Heart right ventricle (tissue), 16 donors: ENCODE measurements at regions not wholly inside any gene's neighbourhood (a gene's known extent, or its start where the extent isn't known, plus 50 kb on each side); places are given as distances from the start of the nearest gene placed in this dataset.

Experiments
- ATAC-seq, 8 donors: fragments of 200-7000 bp; cut with Tn5 transposase; one replicate each; pipeline ENCODE4 v1.9.1; 2020; ENCODE audit warnings: mild to moderate bottlenecking in 8 of 8, moderate library complexity in 8 of 8, moderate number of reproducible peaks in 1 of 8
- DNase-seq, 2 donors: peaks; one replicate each; pipeline ENCODE4 v3.0.0-alpha.2; 2020
- H3K27ac ChIP-seq, 10 donors: fragments of 200-600 bp; sonication (generic) in 2 of 10; one replicate each; pipeline versions ENCODE4 v1.5.0 to v1.8.0; 2020 to 2022; ENCODE audit warnings: mild to moderate bottlenecking in 3 of 10
- H3K27me3 ChIP-seq, 7 donors: fragments of 200-600 bp; one replicate each; pipeline ENCODE4 v1.8.0; 2021 to 2022; ENCODE audit warnings: mild to moderate bottlenecking in 2 of 7
- H3K36me3 ChIP-seq, 9 donors: fragments of 200-600 bp; sonication (generic) in 1 of 9; one replicate each; pipeline versions ENCODE4 v1.5.0 to v1.8.0; 2020 to 2022; ENCODE audit warnings: mild to moderate bottlenecking in 2 of 9
- H3K4me1 ChIP-seq, 9 donors: fragments of 200-600 bp; sonication (generic) in 1 of 9; one replicate each; pipeline versions ENCODE4 v1.5.0 to v1.8.0; 2020 to 2022; ENCODE audit warnings: mild to moderate bottlenecking in 4 of 9
- H3K4me3 ChIP-seq, 10 donors: fragments of 200-600 bp; sonication (generic) in 2 of 10; one replicate each; pipeline versions ENCODE4 v1.5.0 to v1.8.0; 2020 to 2022; ENCODE audit warnings: mild to moderate bottlenecking in 7 of 10, moderate library complexity in 2 of 10
- H3K9me3 ChIP-seq, 11 donors: fragments of 200-600 bp in 10 of 11; sonication (generic) in 2 of 11; one replicate each; pipeline versions ENCODE4 v1.5.0 to v1.8.0; 2013 to 2022; ENCODE audit warnings: mild to moderate bottlenecking in 2 of 11, control low read depth in 1 of 11, moderate library complexity in 1 of 11
- CTCF ChIP-seq, 9 donors: fragments of 200-600 bp; sonication (generic) in 2 of 9; IDR thresholded peaks; one replicate each; pipeline versions ENCODE4 v1.5.0 to v1.8.0; 2021 to 2022; ENCODE audit warnings: antibody characterized with exemption in 9 of 9, mild to moderate bottlenecking in 5 of 9, moderate library complexity in 1 of 9
- WGBS, 2 donors: extraction: QIAGEN DNeasy Blood & Tissue Kit; methylation state at CpG; one replicate each; pipeline ENCODE4 v1.1.7; 2013; ENCODE audit warnings: inconsistent platforms in 1 of 2; 5-methylcytosine and 5-hydroxymethylcytosine counted together
- intact Hi-C, 10 donors: fragments of 100-400 bp; cut with DNase I; formaldehyde crosslinking; loops; one replicate each; pipeline versions ENCODE4 v1.11.1 to v1.14.2; 2022
- donor health status: Arrhythmogenic right ventricular cardiomyopathy.
- donor health status: ischemic (EF 13 %, LVEDD 7.1; RV severe dilation, severe dysfunction).
- donor health status: healthy with polysubstance abuse.
- donor health status: DM: no; HTN: yes; CAD: no.
- donor health status: DM: no; HTN: no; CAD: no.
- donor health status: ischemic (EF 25% LVEDD 6.9; RV normal size, moderate dysfunction).
- donor health status: ischemic (EF 25% LVEDD 5.7; RV mildly dilated, moderate dysfunction).
- donor health status: healthy.
- donor health status: DM: yes; HTN: yes; CAD: no.
- donor health status: Ischemic cardiomyopathy.
- donor health status: ischemic (EF 35%, LVEDD 5.7; RV mildly dilated, moderate dysfunction).
- donor health status: nonischemic (EF 11% LVEDD 7.7; RV severe dilation, severe dysfunction).
- donor health status: DM: yes; HTN: yes; CAD: no.
- donor health status: PGD.
- donor health status: ischemic (EF 29% LVEDD 5.4; RV normal size, mild dysfunction).
- donor health status: nonischemic (EF 23%, LVEDD 6.1; RV moderate dilation, normal function).

- intact Hi-C loops = no loop called here
- Histone ChIP-seq H3K36me3 (no peaks in the 10 kb centered on the region), H3K27me3 (peaks cover 0 to 56% (median 17%) of the 10 kb centered on the region in 7 donors), H3K4me1 (no peaks in the 10 kb centered on the region), H3K9me3 (no peaks in the 10 kb centered on the region), H3K27ac (no peak overlapping the region), H3K4me3 (no peak overlapping the region)
- WGBS, 2 donors = 88 to 93% methylated on average over 10 of the region's 10 CpGs
- ATAC-seq (no peak), DNase-seq (no peak)
- no peak for TF ChIP-seq CTCF (IDR thresholded peaks at IDR 0.05)
These were observed 167.8 kb downstream of the RBFOX3 start for GRCh38 chr17:79443026-79443425.

- no peaks in the 10 kb centered on the region for H3K36me3 ChIP-seq
- intact Hi-C loops = no loop called here
- H3K4me3 ChIP-seq = no peak overlapping the region
- no peak for DNase-seq
- H3K27me3 ChIP-seq = peaks cover 0 to 69% (median 17%) of the 10 kb centered on the region in 7 donors
- WGBS, 2 donors = 65 to 77% methylated on average over 15 of the region's 15 CpGs
- no peak for TF ChIP-seq CTCF (IDR thresholded peaks at IDR 0.05)
- H3K9me3 ChIP-seq = no peaks in the 10 kb centered on the region
- no peak for ATAC-seq
- no peaks in the 10 kb centered on the region for H3K4me1 ChIP-seq
- no peak overlapping the region for H3K27ac ChIP-seq
These were observed 169.3 kb downstream of the RBFOX3 start for GRCh38 chr17:79441356-79442160.

GRCh38 chr17:79440251-79440650 lies 170.6 kb downstream of the RBFOX3 start:
- TF ChIP-seq CTCF (IDR thresholded peaks at IDR 0.05) = no peak
- Histone ChIP-seq H3K4me3 (no peak overlapping the region), H3K36me3 (no peaks in the 10 kb centered on the region), H3K4me1 (no peaks in the 10 kb centered on the region), H3K9me3 (no peaks in the 10 kb centered on the region), H3K27me3 (peaks cover 0 to 70% (median 21%) of the 10 kb centered on the region in 7 donors), H3K27ac (no peak overlapping the region)
- intact Hi-C loops = no loop called here
- ATAC-seq = no peak
- no peak for DNase-seq
- 77 to 84% methylated on average over 14 of the region's 14 CpGs for WGBS, 2 donors

GRCh38 chr17:79439493-79439892 lies 171.4 kb downstream of the RBFOX3 start:
- DNase-seq (no peak), ATAC-seq (no peak)
- H3K9me3 ChIP-seq = no peaks in the 10 kb centered on the region
- no peaks in the 10 kb centered on the region for H3K36me3 ChIP-seq
- H3K27me3 ChIP-seq = peaks cover 0 to 66% (median 28%) of the 10 kb centered on the region in 7 donors
- intact Hi-C loops = no loop called here
- no peak overlapping the region for H3K27ac ChIP-seq
- no peak for TF ChIP-seq CTCF (IDR thresholded peaks at IDR 0.05)
- H3K4me1 ChIP-seq = no peaks in the 10 kb centered on the region
- 90 to 93% methylated on average over 6 of the region's 6 CpGs for WGBS, 2 donors
- H3K4me3 ChIP-seq = no peak overlapping the region
